ENCODE measurements at regions not wholly inside any gene's neighbourhood (a gene's known extent, or its start where the extent isn't known, plus 50 kb on each side); places are given as distances from the start of the nearest gene placed in this dataset.

DNA sequence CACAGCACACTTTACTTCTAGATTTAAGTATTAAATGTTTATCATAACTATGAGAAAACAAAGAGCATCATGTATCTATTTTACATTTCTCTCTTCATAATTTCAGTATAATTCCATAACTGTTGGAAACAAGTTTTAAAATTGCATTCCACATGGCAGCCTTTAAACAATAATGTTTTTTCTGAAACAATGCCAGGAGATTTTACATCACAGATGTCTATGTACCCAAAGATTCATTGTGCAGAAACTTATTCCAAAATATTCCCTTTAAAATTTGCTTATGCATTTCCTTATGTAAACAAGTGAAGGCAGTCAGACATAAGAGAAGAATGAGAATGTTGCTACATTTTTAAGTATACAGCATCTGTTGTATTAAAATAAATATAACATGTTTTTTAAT is 324.9 kb upstream of the COL8A1 start:
- TF ChIP-seq POLR2A (IDR thresholded peaks at IDR 0.05; ENCODE audit: low read depth, low read length): no peak
- no peak for TF ChIP-seq TAF1 (IDR thresholded peaks at IDR 0.05; ENCODE audit: low read depth, low read length)
- TF ChIP-seq POU2F2 (IDR thresholded peaks at IDR 0.05; ENCODE audit: low read depth, low read length): no peak
